ENCODE measurements at regions not wholly inside any gene's neighbourhood (a gene's known extent, or its start where the extent isn't known, plus 50 kb on each side); places are given as distances from the start of the nearest gene placed in this dataset.

- DNase-seq, result no peak
Observed at GRCh38 chr7:34277016-34277802, 371.9 kb downstream of the BMPER start.

DNA sequence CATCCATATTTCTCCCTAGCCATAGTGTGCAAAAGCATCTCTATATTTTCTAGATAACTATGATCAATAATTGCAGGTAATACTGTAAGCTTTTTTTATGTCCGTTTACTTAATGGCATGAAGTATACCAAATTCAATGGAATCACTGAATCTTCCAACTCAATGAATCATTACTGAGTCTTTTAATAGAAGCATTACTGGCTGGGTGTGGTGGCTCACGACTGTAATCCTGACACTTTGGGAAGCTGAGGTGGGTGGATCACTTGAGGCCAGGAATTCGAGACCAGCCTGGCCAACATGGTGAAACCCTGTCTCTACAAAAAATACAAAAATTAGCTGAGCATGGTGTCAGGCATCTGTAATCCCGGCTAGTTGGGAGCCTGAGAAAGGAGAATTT lies 372.5 kb downstream of the BMPER start:
- no peak for DNase-seq

- DNase-seq, result no peak
Observed at GRCh38 chr7:34281260-34281659, 375.9 kb downstream of the BMPER start.

DNA sequence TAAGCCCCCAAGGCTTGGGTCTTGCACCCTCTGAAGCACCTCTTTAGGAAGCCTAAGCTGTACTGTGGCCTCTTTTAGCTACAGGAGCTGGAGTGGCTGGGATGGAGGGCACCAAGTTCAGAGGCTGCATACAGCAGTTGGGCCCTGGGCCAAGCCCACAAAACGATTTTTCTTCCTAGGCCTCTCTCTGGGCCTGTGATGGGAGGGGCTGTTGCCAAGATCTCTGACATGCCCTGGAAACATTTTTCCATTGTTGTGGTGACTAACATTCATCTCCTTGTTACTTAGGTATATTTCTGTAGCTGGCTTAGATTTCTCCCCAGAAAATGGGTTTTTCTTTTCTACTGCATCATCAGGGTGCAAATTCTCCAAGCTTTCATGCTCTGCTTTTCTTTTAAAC lies 375.7 kb upstream of the NPSR1 start:
- DNase-seq, result no peak

DNA sequence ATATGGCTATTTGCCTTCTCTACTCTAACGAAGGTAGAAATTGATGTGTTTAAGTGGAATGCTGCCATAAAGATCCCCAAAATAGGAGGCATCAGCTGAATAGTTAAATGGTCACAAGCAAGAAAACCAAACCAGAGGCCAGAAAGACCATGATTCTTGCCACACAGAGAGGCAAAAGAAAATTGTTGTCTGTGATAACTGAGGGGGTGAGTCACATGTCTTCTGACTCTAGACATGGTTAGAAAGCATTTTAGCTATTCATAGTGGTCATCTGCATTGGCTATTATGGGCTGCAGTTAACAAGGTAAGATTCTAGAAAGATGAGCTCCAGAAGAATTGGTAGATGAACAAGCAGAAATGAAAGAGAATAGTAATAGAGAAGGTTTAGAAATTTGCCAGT lies 361.4 kb upstream of the NPSR1 start:
- no peak for DNase-seq

GRCh38 chr7:34298492-34299013 lies 359.5 kb upstream of the NPSR1 start:
- no peak for DNase-seq

GRCh38 chr7:34299066-34299465 lies 359.0 kb upstream of the NPSR1 start:
- DNase-seq, result no peak

DNA sequence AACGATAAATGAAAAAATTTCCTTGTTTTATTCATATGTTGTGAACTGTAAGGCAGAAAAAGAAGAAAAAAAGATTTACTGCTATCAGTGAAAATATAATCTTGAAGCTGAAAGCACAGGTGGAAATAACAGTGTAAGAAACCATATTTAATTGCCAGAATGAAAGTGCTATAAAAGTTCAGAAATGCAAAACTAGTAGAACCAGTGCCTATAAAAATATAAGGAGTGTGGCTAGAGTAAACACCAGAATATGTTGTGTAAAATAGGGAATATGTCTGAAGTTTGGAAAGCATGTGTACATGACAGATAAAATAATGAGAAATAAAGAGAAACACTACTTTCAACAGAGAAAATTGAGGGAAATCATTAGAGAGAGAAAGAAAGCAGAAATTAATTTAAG lies 350.5 kb upstream of the NPSR1 start:
- DNase-seq, result no peak

DNA sequence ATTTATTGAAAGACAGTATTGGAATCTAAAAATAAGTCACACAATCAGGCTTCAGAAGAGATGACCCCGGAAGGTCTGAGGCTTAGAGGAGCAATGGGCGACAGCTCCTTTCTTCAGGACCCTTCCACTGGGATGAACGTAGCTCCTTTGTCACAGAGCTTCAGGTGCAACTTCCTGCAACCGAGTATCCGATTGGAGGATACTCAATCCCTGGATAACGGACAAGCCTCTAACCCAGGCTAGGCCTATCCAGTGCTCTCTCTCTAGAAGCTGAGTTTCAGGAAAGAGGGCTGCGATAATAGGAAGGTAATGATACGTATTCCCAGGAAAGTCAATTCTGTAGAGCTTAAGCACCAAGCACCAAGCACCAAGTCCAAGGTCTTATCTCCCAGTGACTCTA lies 349.4 kb upstream of the NPSR1 start:
- no peak for DNase-seq

DNA sequence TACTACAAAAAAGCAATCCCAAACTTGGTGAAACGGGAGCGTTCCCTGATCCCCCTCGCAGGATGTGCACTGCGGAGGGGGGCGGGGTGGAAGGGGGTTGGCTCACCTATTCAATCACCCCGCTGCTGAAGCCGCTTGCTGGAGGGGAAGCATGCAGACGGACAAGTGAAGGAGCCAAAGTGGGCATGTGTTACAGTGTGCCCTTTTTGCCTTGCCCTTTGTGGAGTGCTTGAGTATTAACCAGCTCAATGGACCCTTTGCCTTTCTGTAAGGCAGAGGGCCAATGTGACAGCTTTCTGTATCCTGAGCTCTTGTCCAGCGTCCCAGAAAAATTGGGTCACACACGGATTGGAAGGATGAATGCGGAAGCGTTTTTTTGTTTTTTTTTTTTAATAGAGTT lies 348.9 kb upstream of the NPSR1 start:
- DNase-seq, result no peak

GRCh38 chr7:34309584-34309983 lies 348.4 kb upstream of the NPSR1 start:
- no peak for DNase-seq

GRCh38 chr7:34311591-34311990 lies 346.4 kb upstream of the NPSR1 start:
- no peak for DNase-seq

DNA sequence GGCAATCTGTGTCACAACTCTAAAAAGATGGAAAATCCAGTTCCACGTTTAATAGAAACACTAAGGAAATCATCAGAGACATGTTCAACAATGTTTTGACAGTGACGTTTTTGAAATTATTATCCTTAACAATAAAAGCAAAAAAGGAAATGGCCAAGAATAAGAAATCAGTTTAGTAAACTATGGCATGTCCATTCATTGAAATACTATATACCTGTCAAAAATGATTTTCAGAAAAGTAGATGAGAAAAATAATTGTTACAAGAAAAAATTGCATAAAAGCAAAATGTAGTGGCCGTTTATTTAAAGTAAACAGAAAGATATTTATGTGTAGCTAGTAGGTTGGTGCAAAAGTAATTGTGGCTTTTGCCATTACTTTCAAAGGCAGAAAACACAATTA lies 345.4 kb upstream of the NPSR1 start:
- no peak for DNase-seq

- no peak for DNase-seq
Observed at GRCh38 chr7:34313289-34313688, 344.7 kb upstream of the NPSR1 start.

- DNase-seq, result no peak
Observed at GRCh38 chr7:34315032-34315431, 343.0 kb upstream of the NPSR1 start.

- no peak for DNase-seq
Observed at GRCh38 chr7:34317039-34317438, 341.0 kb upstream of the NPSR1 start.

DNA sequence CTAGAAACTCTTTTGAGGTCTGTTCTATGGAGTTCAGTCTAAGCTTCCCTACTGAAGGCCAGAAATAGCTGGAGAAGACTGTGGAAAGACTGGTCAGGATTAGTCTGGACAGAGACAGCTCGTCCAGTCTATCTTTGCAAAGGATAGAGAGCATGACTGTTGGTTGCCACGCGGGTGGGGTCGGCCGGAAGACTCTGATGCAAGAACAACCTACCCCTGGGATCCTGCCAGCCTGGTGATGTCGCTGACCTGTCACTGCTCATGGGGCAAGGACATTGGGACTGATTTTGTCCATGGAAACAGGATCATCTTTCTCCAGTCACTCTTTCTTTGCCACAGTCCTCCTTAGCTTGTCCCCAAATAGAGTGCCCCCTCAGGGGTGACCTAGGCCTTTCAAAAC lies 337.6 kb upstream of the NPSR1 start:
- DNase-seq, result no peak

DNA sequence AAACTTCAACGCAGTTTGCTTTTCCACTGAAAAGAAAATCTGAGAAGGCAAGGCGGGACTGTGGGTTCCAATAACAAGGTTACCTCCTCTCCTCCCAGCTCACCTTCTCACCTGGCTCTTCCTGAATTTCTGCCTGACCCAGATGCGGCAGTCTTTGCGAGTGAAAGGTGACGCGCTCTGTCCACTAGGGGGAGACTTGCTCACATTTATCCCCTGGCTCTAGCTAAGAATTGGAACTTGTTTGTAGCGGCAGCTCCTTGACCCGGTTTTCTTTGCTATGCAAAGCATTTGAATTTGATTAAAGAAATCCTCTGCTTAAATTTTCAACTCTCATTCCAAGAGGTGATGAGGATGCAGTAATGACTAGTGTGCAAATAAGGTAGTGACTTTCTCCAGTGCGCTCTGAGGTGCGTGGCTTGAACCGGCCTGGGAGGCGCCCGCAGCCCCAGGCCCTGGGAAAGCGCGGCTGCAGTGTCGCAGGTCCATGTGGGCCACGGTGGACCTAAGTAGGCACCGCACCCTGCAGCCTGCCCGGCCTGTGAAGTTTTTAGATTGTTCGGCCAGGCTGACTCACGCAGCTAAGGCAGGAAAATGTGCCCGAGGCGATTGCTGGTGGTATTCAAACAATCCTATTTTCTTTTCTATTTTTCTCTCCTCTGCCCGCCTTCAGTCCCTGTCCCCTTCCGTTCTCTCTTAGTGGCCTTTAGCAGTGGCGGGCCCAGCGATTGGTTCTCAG lies 336.9 kb upstream of the NPSR1 start:
- peak; percentile 36 for DNase-seq

DNA sequence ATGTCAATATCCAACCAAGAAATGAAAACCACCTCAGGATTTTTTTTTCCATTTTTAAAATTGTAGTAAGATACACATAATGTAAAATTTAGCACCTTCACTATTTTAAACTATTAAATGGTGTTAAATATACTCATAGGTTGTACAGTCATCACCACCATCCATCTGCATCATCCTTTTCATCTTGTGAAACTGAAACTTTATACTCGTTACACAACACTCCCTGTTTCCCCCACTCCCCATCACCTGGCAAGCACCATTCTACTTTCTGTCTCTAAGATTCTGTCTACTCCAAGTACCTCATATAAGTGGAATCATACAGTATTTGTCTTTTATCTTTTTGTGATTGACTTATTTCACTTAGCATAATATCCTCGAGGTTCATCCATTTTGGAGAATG lies 335.2 kb upstream of the NPSR1 start:
- no peak for DNase-seq

DNA sequence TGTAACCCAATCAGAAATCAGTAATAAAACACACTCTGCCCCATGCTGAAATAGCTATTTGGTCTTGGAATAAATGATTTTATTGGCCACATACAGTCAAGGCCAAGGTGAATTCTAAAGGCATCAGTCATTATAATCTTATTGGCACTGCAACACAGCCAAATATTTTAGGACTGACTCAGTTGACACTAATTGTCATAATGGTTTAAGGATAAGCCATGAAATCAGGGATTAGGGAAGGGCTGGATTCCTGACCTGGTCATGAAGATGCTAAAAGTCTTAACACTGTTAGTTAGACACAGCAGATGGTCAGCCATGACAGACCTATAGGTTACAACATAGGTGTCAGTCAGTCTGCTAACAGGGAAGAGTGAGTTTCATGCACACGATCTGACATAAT lies 330.3 kb upstream of the NPSR1 start:
- no peak for DNase-seq

GRCh38 chr7:34330308-34330707 lies 327.7 kb upstream of the NPSR1 start:
- no peak for DNase-seq

DNA sequence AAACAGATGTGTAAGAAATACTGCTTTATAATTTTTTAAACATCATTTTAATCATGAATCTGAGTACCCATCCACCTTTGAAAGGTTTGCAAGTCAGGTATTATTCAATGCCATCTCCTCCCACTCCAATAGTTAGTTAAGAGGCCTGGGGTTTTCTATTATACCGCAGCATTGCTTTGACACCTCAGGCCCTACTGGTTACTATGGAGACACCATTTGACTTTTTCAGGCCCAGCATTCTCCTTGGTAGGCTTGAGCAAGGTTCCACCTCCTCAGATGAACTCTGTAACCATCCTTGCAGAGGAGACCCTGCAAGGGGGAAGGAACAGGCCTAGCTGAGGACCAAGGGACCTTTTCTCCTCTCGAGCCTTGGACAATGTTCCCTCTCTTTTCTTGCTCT lies 326.9 kb upstream of the NPSR1 start:
- no peak for DNase-seq

GRCh38 chr7:34332006-34332405 lies 326.0 kb upstream of the NPSR1 start:
- DNase-seq, result no peak

DNA sequence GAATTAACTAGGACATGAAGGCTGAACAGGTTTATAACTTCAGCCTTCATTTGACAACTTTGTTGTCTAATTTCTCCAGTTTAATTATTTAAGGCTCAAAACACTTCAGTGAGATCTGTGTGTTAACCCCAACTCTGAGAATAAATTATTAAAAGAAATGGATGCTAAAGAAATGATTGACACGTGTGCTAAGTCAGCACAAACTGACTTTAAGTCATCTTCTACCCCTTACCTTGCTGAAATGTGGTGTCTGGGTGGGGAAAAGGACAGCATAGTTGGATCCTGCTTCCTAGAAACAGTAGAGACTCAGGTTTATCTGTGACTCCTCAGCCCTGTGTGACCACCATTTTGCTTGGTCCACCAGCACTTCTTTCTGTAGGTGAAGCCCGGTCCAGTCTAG lies 324.8 kb upstream of the NPSR1 start:
- no peak for DNase-seq

Data from occipital lobe (tissue), 1 donor.